ENCODE measurements at regions not wholly inside any gene's neighbourhood (a gene's known extent, or its start where the extent isn't known, plus 50 kb on each side); places are given as distances from the start of the nearest gene placed in this dataset.
"Not testable (repeated sequence)": the region's sequence is repeated elsewhere in the genome, so short reads cannot be mapped to it uniquely, and the experiment has no call there.

DNA sequence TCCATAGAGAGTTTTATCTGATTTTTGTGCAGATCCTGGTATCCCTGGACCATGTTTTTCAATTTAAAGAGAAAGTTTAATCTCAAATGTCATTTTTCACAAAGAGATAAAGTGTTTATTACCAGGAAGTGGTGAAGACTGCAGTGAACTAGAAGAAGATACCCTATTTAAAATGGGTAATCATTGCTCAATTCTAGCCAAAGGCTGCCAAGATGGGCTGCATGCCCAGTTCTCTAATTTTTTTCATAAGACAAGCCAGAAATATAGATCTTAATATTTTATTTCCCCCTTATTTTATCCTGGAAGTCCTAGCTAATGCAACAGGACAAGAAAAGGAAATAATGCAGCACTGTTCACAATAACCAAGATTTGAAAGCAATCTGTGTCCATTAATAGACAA lies 343.5 kb downstream of the PCNX1 start (continued):
- TF ChIP-seq, protein P1, sequence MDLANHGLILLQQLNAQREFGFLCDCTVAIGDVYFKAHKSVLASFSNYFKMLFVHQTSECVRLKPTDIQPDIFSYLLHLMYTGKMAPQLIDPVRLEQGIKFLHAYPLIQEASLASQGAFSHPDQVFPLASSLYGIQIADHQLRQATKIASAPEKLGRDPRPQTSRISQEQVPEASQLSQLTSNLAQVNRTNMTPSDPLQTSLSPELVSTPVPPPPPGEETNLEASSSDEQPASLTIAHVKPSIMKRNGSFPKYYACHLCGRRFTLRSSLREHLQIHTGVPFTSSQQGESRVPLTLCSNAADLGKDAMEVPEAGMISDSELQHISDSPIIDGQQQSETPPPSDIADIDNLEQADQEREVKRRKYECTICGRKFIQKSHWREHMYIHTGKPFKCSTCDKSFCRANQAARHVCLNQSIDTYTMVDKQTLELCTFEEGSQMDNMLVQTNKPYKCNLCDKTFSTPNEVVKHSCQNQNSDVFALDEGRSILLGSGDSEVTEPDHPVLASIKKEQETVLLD (IDR thresholded peaks at IDR 0.05), result no peak
- TF ChIP-seq BDP1 (IDR thresholded peaks at IDR 0.05; ENCODE audit: insufficient read depth, insufficient read length), result no peak
- TF ChIP-seq GTF2F1 (IDR thresholded peaks at IDR 0.05; ENCODE audit: low read depth, low read length), result no peak

DNA sequence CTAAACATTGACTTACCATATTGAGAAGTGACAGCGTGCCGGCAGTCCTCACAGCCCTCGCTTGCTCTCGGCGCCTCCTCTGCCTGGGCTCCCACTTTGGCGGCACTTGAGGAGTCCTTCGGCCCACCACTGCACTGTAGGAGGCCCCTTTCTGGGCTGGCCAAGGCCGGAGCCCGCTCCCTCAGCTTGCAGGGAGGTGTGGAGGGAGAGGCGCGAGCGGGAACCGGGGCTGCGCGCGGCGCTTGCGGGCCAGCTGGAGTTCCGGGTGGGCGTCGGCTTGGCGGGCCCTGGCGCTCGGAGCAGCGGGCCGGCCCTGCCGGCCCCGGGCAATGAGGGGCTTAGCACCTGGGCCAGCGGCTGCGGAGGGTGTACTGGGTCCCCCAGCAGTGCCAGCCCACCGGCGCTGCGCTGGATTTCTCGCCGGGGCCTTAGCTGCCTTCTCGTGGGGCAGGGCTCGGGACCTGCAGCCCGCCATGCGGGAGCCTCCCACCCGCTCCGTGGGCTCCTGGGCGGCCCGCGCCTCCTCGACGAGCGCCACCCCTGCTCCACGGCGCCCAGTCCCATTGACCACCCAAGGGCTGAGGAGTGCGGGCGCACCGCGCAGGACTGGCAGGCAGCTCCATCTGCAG lies 346.9 kb downstream of the PCNX1 start:
- H3K4me2 ChIP-seq (ENCODE audit: insufficient read depth, low read length); H3K4me3 ChIP-seq; in situ Hi-C loops (cut with MboI); H4K20me1 ChIP-seq (replicated peaks; ENCODE audit: control insufficient read depth, insufficient read depth, low read length); H3K9me3 ChIP-seq (replicated peaks; ENCODE audit: control insufficient read depth, insufficient read depth, low read depth, low read length); BruUV-seq (replicated peaks); POLR2A ChIA-PET; intact Hi-C loops (cut with micrococcal nuclease); H2AFZ ChIP-seq (ENCODE audit: low read depth, low read length); H3K36me3 ChIP-seq (ENCODE audit: control insufficient read depth, insufficient read depth, low read length); ATAC-seq; H3K4me1 ChIP-seq (replicated peaks in 1 of 2; ENCODE audit: control insufficient read depth in 2 of 2, insufficient read depth in 2 of 2, low read length in 2 of 2); H3K27ac ChIP-seq (ENCODE audit: extremely low read depth, low read depth, low read length); CTCF ChIA-PET (ENCODE audit: low intra/inter-chr PET ratio); H3K9ac ChIP-seq (ENCODE audit: insufficient read depth in 1 of 2, low read depth in 2 of 2, low read length in 2 of 2); H3K79me2 ChIP-seq (ENCODE audit: control insufficient read depth, insufficient read depth, low read length); FAIRE-seq; H3K27me3 ChIP-seq (ENCODE audit: control insufficient read depth in 2 of 2, insufficient read depth in 2 of 2, low read length in 2 of 2); H3K9me1 ChIP-seq (ENCODE audit: control insufficient read depth, insufficient read depth, low read length); DNase-seq (ENCODE audit: extremely low read depth in 1 of 4, low spot score in 3 of 4): not testable (repeated sequence)
- WGBS (ENCODE audit: insufficient coverage, low coverage, missing lambda C conversion rate), result 58% methylated on average over 7 of the region's 53 CpGs

Measured in K562 (cell line).